ENCODE measurements at regions not wholly inside any gene's neighbourhood (a gene's known extent, or its start where the extent isn't known, plus 50 kb on each side); places are given as distances from the start of the nearest gene placed in this dataset.

- ChIA-PET POLR2A (ENCODE audit: unreplicated experiment) (no interaction called here), CTCF (no interaction called here)
- Histone ChIP-seq H3K27me3 (ENCODE audit: insufficient read depth, low read depth) (no peaks in the 10 kb centered on the region), H2AFZ (no peak overlapping the region), H3K36me3 (ENCODE audit: low read depth) (no peaks in the 10 kb centered on the region), H3K4me2 (no peak overlapping the region), H3K4me1 (replicated peaks; ENCODE audit: insufficient read depth) (no peaks in the 10 kb centered on the region), H4K20me1 (ENCODE audit: insufficient read depth) (no peaks in the 10 kb centered on the region), H3K79me2 (ENCODE audit: low read depth) (no peaks in the 10 kb centered on the region), H3K27ac (no peak overlapping the region), H3K9me2 (ENCODE audit: insufficient read depth) (no peaks in the 10 kb centered on the region), H3F3A (ENCODE audit: insufficient read depth, low read depth) (no peaks in the 10 kb centered on the region), H3K9me3 (ENCODE audit: insufficient read depth, low read depth) (no peaks in the 10 kb centered on the region), H3K4me3 (no peak overlapping the region)
- no TSS peak for BruUV-seq (replicated peaks)
- no peak for DNase-seq
- TF ChIP-seq EZH2 (IDR thresholded peaks at IDR 0.05; ENCODE audit: low read depth) (no peak), CTCF (conservative IDR thresholded peaks at IDR 0.05) (no peak)
- intact Hi-C loops (cut with micrococcal nuclease; ENCODE audit: unreplicated experiment) = no loop called here
These were observed 810.1 kb downstream of the PLA2G4A start for GRCh38 chr1:187638733-187639434.

DNA sequence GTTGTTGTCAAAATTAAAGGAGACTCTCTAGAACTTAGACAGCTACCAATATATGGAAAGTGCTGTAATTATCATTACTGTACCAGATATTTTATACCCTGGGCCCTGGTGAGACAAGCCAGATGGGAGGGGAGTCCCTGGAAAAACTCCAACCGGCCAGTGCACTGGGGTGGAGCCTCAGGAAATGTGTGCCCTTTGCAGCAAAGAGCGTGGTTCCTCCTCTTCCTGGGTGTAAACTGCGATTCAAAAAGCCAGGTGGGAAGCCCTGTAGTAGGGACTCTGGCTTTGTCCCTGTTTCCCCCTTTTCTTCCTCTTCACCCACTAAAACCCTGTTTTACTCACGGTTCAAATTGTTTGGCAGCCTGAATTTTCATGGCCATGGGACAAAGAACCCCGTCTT lies 812.3 kb downstream of the PLA2G4A start:
- Histone ChIP-seq H3K9me2 (ENCODE audit: insufficient read depth) (no peaks in the 10 kb centered on the region), H3K4me3 (no peak overlapping the region), H3K27me3 (ENCODE audit: insufficient read depth, low read depth) (no peaks in the 10 kb centered on the region), H3K79me2 (ENCODE audit: low read depth) (no peaks in the 10 kb centered on the region), H3K36me3 (ENCODE audit: low read depth) (no peaks in the 10 kb centered on the region), H3K9me3 (ENCODE audit: insufficient read depth, low read depth) (no peaks in the 10 kb centered on the region), H3K27ac (no peak overlapping the region), H3K4me1 (replicated peaks; ENCODE audit: insufficient read depth) (no peaks in the 10 kb centered on the region), H2AFZ (no peak overlapping the region), H3F3A (ENCODE audit: insufficient read depth, low read depth) (no peaks in the 10 kb centered on the region), H4K20me1 (ENCODE audit: insufficient read depth) (no peaks in the 10 kb centered on the region), H3K4me2 (no peak overlapping the region)
- DNase-seq = no peak
- intact Hi-C loops (cut with micrococcal nuclease; ENCODE audit: unreplicated experiment) = no loop called here
- ChIA-PET POLR2A (ENCODE audit: unreplicated experiment) (no interaction called here), CTCF (no interaction called here)
- BruUV-seq (replicated peaks) = no TSS peak
- TF ChIP-seq CTCF (conservative IDR thresholded peaks at IDR 0.05) (no peak), EZH2 (IDR thresholded peaks at IDR 0.05; ENCODE audit: low read depth) (no peak)

DNA sequence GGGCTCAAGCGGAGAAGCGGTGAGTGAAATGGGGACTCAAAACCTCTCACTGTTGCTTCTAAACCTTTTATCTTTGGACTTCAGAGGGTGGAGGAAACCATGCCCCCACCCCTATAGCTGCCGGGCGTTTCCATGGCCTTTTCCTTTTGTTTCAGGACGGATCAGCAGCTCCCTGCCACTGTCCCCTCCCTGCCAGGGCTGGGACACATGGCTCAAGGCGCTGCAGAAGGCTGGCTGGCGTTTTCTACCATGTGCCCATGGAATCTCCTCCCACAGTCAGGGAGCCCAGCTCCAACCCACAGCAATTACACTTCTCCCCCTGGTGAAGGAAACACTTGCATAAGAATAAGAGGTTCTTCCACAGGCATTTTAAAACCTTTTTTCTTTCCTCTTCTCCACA lies 812.7 kb downstream of the PLA2G4A start:
- Histone ChIP-seq H4K20me1 (ENCODE audit: insufficient read depth) (no peaks in the 10 kb centered on the region), H3K27ac (no peak overlapping the region), H3K79me2 (ENCODE audit: low read depth) (no peaks in the 10 kb centered on the region), H3K27me3 (ENCODE audit: insufficient read depth, low read depth) (no peaks in the 10 kb centered on the region), H3K9me2 (ENCODE audit: insufficient read depth) (no peaks in the 10 kb centered on the region), H3K4me2 (no peak overlapping the region), H3K36me3 (ENCODE audit: low read depth) (no peaks in the 10 kb centered on the region), H3K9me3 (ENCODE audit: insufficient read depth, low read depth) (no peaks in the 10 kb centered on the region), H2AFZ (0 out of 2 replicates have a peak overlapping the region, but pooled peaks have one; percentile 22), H3K4me3 (no peak overlapping the region), H3K4me1 (replicated peaks; ENCODE audit: insufficient read depth) (no peaks in the 10 kb centered on the region), H3F3A (ENCODE audit: insufficient read depth, low read depth) (no peaks in the 10 kb centered on the region)
- ChIA-PET POLR2A (ENCODE audit: unreplicated experiment) (no interaction called here), CTCF (no interaction called here)
- BruUV-seq (replicated peaks) = no TSS peak
- TF ChIP-seq EZH2 (IDR thresholded peaks at IDR 0.05; ENCODE audit: low read depth) = no peak
- no peak for TF ChIP-seq CTCF (conservative IDR thresholded peaks at IDR 0.05)
- DNase-seq = no peak
- intact Hi-C loops (cut with micrococcal nuclease; ENCODE audit: unreplicated experiment) = no loop called here

All from PC-9 (cell line).